ENCODE measurements at regions not wholly inside any gene's neighbourhood (a gene's known extent, or its start where the extent isn't known, plus 50 kb on each side); places are given as distances from the start of the nearest gene placed in this dataset.

GRCh38 chr11:21635394-21636145 lies 557.3 kb upstream of the ANO5 start:
- Mint-ChIP-seq H3K27ac (no peak overlapping the region), H3K27me3 (ENCODE audit: low read depth) (no peaks in the 10 kb centered on the region), H3K36me3 (no peaks in the 10 kb centered on the region), H3K4me3 (no peak overlapping the region), H3K9me3 (no peaks in the 10 kb centered on the region), H3K4me1 (peaks cover 2% of the 10 kb centered on the region)
- DNase-seq (ENCODE audit: low spot score in 2 of 2, unreplicated experiment in 2 of 2) = no peak
- TF ChIP-seq CTCF (IDR thresholded peaks at IDR 0.05; ENCODE audit: unreplicated experiment) = no peak

GRCh38 chr11:21636561-21636960 lies 556.3 kb upstream of the ANO5 start:
- Mint-ChIP-seq H3K9me3 (no peaks in the 10 kb centered on the region), H3K36me3 (no peaks in the 10 kb centered on the region), H3K4me3 (no peak overlapping the region), H3K27me3 (ENCODE audit: low read depth) (peaks cover 2% of the 10 kb centered on the region), H3K4me1 (peaks cover 2% of the 10 kb centered on the region), H3K27ac (no peak overlapping the region)
- no peak for TF ChIP-seq CTCF (IDR thresholded peaks at IDR 0.05; ENCODE audit: unreplicated experiment)
- DNase-seq (ENCODE audit: low spot score in 2 of 2, unreplicated experiment in 2 of 2) = no peak

- no peak for DNase-seq (ENCODE audit: low spot score in 2 of 2, unreplicated experiment in 2 of 2)
- no peak overlapping the region for H3K4me3 Mint-ChIP-seq
- H3K9me3 Mint-ChIP-seq = no peaks in the 10 kb centered on the region
- H3K4me1 Mint-ChIP-seq = no peaks in the 10 kb centered on the region
- no peak overlapping the region for H3K27ac Mint-ChIP-seq
- TF ChIP-seq CTCF (IDR thresholded peaks at IDR 0.05; ENCODE audit: unreplicated experiment) = no peak
- H3K27me3 Mint-ChIP-seq (ENCODE audit: low read depth) = peaks cover 2% of the 10 kb centered on the region
- H3K36me3 Mint-ChIP-seq = no peaks in the 10 kb centered on the region
These were observed 552.4 kb upstream of the ANO5 start for GRCh38 chr11:21640491-21640890.

GRCh38 chr11:21641869-21642268 lies 551.0 kb upstream of the ANO5 start:
- Mint-ChIP-seq H3K9me3 (no peaks in the 10 kb centered on the region), H3K36me3 (no peaks in the 10 kb centered on the region), H3K4me1 (no peaks in the 10 kb centered on the region), H3K4me3 (no peak overlapping the region), H3K27me3 (ENCODE audit: low read depth) (peaks cover 2% of the 10 kb centered on the region), H3K27ac (no peak overlapping the region)
- DNase-seq (ENCODE audit: low spot score in 2 of 2, unreplicated experiment in 2 of 2) = no peak
- no peak for TF ChIP-seq CTCF (IDR thresholded peaks at IDR 0.05; ENCODE audit: unreplicated experiment)

- no peaks in the 10 kb centered on the region for H3K4me1 Mint-ChIP-seq
- no peak for DNase-seq (ENCODE audit: low spot score in 2 of 2, unreplicated experiment in 2 of 2)
- H3K27ac Mint-ChIP-seq = no peak overlapping the region
- no peaks in the 10 kb centered on the region for H3K36me3 Mint-ChIP-seq
- no peaks in the 10 kb centered on the region for H3K9me3 Mint-ChIP-seq
- no peaks in the 10 kb centered on the region for H3K27me3 Mint-ChIP-seq (ENCODE audit: low read depth)
- H3K4me3 Mint-ChIP-seq = no peak overlapping the region
- no peak for TF ChIP-seq CTCF (IDR thresholded peaks at IDR 0.05; ENCODE audit: unreplicated experiment)
These were observed 546.5 kb upstream of the ANO5 start for GRCh38 chr11:21646351-21646750.
